Activated CD4-positive, alpha-beta T cell treated with anti-CD3 and anti-CD28 coated beads for 48 hours (primary cell): ENCODE measurements at regions not wholly inside any gene's neighbourhood (a gene's known extent, or its start where the extent isn't known, plus 50 kb on each side); places are given as distances from the start of the nearest gene placed in this dataset.

Experiments
- DNase-seq: peaks from one replicate; pipeline ENCODE4 v3.0.0-alpha.2; 2020

DNA sequence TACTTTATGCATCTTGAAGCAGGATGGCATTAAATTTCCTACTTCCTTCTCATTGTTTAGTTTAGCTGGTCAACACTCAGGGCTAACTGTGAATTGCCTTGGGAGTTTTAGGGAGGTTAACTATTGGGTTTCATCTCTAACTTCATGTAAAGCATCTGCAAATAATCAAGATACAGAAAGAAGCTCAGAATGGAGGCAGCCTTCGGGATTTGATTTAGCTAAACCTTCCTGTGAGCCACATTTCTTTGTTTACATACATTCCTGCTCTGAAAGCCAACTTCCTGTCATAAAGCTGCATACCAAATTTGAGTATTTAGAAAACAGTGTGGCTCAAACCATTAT lies 131.7 kb upstream of the PCDH18 start:
- no peak for DNase-seq

DNA sequence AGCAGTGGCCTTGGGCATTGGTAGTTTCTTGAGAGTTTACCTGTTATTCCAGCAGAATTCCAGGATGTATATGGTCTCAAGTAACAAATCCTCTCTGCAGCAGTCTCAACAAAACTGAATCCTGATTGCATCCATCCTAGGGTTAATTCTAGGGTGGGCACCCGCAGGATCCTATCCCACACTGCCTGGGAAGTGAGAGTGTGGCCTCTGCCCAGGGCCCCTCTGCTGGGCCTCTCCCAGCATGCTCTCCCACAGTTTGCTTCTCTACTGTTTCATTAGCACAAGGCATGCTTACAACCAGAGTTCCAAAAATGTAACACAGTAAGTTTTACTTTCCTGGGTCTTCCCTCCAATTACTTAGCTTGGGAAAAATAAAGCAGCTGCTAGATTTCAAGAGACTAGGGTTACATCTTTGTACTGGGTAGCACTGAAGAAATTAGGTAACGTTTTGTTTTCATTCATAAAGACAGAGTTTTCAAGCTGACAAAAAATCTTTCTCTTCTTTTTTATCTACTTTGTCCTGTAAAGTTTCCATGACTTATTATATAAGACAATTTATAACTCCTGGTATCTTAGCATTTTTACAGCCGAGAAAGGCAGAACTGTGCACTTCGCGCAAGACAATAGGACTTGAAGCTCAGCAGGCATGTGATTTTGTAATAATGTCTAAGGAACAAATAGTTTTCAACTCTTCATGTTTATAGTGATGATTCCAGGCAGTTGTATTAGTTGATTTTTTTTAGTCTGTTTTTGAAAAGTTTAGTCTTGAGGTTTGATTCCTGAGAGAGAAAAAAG lies 131.2 kb upstream of the PCDH18 start:
- no peak for DNase-seq

DNA sequence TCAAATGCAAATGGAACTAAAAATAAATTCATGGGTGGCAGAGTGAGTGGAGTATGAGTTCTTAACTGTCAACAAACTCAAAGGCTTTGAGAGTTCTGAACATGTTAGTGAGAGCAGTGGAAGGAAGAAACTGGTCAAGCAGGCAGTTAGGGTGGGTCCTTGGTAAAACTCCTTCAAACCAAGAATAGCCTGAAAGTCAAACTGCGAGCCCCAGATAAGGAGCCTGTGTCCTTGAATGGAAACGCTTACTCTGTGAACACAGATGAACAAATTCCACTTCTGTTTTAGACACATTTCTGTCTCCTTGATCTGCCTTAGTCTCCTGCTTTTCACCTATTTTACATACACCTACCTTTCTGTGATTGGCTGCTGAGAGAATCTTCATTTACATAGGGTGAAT lies 129.4 kb upstream of the PCDH18 start:
- DNase-seq: no peak

DNA sequence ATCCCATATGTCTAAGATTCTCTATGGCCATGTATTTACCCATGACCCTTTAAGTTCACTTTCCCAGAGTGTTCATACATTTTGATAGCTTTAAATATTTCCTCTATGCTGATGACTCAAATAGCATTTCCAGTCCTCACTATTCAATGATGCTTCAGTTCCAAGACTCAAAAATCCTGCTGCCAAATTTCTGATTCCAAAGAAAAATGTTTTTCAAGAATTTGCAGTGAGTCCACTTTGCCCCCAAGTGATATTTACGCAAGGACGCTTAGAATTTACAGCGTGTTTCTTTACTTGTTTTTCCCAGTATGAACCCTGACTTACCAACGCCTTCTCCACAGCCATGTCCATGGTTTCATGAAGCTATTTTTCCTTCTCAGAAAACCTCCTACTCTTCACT lies 127.9 kb upstream of the PCDH18 start:
- DNase-seq: no peak

DNA sequence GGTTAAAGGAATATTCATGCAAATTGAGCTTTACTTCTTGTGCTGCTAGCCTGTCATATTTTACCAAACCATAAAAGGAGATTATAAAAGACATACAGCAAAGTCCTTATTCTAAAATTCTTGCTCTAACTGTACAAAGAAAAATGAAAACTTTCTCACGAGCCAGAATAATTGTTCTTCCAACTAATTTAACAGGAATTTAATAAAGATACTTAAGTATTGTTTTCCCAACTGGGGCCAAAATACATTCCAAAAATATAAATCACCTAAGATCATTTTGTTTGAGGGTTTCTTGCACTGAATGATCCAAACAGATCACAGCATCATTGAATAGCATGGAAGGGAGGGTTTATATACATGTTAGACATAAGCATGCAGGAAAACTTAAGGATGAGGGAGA lies 127.1 kb upstream of the PCDH18 start:
- DNase-seq: no peak

DNA sequence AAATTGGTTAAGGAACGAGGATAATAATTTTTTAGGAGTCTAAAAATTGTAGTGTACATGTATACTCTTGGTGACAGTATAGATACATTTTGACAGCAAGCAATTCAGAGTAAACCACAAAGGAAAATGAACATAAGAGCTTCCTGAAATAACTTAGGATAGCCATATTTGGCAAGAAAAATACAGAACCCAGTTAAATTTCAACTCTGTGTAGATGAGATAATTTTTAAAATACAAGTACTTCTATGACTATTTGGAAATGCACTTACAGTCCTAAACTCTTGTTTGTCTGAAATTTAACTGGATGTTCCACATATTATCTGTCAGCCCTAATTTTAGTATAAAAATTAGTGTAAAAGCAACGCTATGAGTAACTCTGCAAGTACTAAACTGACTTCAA lies 124.4 kb upstream of the PCDH18 start:
- DNase-seq: no peak

DNA sequence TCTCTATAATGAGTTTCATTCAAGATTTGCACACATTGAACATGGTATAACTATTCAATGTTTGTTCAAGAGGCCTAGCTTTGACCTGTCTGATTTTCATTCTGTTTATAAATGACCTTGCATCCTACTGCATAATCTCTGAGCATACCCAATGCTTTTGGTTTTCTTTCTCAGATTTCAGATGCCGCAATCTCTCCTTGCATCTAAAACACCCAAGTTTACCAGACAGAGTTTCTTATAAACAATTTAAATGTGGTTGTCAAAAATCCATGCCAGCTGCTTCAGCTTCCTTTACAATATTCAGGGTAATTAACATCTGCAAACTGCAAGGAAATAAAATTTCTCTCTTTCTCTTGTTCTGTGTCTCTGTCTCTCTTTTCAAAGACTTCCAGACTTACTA lies 123.0 kb upstream of the PCDH18 start:
- no peak for DNase-seq

DNA sequence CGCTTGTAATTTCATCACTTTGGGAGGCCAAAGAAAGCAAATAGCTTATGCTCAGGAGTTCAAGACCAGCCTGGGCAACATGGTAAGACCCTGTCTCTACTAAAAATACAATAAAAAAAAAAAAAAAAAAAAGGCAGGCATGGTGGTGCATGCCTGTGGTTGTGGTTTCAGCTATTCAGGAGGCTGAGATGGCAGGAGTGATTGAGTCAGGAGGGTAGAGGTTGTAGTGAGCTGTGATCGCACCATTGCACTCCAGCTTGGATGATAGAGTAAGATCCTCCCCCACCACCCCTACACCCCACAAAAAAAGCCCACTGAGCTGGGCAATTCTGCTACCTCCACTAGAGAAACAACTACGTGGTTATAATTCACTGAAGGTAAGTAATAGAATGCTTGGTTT lies 118.8 kb upstream of the PCDH18 start:
- DNase-seq: no peak

DNA sequence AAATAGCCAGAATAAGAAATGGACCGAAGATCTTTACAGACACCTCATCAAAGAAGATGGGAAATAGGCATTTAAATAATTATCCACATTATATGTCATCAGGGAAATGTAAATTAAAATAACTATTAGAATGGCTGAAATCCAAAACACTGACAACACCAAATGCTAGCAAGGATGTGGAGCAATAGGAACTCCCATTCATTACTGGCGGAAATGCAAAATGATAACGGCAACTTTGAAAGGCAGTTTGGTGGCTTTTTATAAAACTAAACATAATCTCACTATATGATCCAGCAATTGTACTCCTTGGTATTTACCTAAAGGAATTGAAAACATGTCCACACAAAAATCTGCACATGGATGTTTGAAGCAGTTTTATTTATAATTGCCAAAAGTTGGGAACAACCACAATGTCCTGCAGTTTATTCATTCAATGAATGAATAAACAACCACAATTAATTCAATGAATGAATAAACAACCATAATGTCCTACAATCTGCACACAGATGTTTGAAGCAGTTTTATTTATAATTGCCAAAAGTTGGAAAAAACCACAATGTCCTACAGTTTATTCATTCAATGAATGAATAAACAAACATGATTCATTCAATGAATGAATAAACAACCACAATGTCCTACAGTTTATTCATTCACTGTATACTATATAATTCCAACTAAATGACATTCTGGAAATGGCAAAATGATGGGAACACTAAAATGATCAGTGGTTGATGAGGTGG lies 117.6 kb upstream of the PCDH18 start:
- no peak for DNase-seq

DNA sequence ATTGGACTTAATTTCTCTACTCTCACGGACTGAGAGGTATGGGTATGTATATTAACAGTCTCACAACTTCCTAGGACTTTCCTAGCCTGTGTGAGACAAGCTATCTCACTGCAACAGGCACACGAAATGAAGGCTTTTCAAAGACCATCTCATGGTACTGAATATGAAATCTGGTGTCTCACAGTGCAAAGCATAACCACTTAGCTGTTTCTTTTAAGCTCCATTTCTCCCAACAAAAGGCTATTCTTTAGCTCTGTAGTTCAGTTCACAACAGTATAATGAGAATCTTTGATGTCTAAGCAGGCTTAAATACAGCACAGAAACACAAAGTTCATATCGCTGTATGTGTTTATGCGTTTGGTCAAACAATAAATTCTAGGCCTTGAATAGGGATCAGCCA lies 116.2 kb upstream of the PCDH18 start:
- DNase-seq: no peak

DNA sequence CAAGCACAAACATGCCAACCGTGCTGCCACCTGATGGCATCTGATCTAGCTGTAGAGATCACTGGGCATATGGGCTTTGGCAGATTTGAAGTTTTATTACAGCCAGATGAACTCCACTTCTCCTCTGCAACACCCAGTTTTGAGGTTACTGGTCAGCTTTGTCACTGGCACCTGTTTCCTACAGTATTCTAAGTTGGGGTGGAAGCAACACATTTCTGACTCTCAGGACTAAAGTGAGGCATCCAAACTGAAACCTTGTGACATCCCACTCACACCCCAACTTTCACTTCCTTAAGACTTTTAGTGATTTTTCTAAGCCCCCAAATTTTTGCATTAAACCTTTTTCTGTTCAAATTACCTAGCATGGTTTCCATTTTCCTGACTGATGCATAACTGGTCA lies 115.1 kb upstream of the PCDH18 start:
- no peak for DNase-seq

DNA sequence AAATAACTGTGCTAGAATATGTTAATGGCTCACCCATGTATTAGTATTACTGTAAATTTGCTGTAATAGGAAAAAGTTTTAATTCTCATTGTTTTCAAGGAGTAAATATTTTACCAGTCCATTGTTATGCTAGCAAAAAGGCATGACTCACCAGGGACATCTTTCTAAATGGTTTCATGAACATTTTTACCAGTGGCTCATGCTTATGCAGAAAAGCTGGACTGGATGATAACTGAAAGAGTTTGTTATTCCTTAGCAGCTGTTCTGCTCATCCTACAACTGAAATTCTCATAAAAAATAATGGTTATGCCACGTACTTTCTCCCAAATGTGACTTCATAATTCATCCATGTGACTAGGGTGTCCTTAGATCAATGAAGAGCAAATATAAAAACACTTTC lies 111.9 kb upstream of the PCDH18 start:
- no peak for DNase-seq

DNA sequence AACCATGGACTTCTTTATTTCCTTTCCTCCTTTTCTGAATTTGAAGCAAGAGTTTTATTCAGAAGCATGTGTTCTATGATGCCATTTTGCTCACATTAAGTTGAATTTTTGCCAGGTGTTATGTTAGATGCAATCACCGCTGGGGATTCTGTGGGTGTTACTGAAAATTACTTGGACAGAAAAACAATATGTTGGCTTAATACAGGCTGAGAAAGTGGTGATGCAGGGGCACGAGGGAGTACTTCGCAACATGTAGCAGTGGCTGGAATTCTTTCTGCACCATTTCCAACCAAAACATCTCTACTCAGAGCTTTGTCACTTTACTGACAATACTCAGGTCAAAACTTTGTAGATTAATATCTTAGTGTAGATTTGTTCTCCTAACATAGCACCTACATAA lies 109.2 kb upstream of the PCDH18 start:
- DNase-seq: no peak

DNA sequence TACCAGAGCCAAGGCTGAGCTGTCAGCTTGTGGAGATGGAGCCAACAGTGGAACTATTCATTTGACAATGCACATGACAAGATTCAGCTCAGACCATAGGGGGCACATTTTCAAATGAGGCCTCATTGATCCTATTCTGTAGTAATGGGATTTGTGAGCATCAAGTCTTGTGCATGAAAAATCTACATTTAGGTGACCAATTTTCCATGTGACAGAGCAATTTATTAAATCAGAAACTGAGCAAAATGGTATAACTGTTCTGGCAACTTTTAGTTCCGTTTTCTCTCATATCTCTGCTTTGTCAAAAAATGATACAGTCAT lies 108.5 kb upstream of the PCDH18 start:
- DNase-seq: no peak

DNA sequence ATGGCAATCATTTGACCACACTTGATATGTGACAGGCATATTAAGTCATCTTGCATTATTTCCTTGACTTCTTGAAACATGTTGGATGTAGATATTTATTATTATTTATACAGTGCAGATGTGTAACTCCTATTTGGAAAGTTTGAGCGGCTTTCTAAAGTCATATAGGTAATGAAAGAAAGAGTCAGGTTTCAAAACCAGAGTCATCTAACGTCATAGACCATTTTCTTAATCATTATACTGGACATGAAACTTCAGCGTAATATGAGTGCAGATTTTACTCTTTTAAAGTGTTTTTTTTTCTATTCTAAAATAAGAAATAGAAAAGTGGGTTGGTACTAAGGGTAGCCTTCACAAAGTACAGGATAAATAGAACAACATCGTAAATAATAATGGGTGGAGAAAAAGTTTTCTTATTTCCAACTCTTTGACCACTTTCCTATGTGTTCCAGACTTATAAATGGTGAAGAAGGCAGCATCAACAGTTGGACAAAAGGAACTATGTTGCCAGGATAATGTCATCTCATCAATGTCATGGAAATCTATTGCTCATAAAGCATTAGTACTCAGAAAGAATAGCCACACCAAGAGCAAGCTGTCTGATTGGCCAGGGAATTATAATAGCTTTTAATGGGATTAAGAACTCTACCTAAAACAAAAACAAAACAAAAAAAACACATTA lies 108.0 kb upstream of the PCDH18 start:
- no peak for DNase-seq

DNA sequence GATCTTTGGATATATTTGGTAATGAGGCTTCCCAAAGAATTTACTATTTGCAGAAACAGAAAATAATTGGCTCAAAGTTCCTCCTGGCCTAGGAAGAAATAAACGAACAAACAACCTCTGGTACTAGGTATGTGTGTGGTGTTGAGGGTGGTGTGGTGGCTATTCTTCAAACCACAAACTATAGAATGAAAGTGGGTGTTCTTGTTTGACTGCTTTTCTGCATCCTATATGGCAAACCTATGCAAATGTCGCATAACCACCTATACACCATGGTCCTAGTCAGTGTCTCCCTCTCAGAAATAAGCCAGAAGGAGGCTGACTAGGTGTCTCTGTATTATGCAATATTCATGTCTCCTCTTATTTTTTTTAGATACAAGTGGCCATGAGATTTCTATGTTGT lies 106.6 kb upstream of the PCDH18 start:
- no peak for DNase-seq

DNA sequence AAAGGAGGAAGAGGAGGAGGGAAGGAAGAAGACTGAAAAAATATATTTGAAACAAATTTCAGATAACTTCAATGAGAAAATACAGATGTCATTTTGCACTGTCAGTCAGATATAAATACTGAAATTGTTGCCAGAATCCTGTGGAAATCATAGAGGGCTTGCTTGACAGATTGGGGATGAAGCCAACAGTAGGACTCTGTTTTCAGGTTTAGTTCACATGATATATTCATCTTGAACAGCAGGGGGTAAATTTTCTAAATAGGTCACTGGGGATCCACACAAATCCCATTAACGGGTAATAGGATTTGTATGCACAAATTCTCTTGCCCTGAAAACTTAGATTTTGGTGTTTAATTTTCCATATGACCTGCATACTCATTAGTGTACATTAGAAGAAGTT lies 103.3 kb upstream of the PCDH18 start:
- no peak for DNase-seq

DNA sequence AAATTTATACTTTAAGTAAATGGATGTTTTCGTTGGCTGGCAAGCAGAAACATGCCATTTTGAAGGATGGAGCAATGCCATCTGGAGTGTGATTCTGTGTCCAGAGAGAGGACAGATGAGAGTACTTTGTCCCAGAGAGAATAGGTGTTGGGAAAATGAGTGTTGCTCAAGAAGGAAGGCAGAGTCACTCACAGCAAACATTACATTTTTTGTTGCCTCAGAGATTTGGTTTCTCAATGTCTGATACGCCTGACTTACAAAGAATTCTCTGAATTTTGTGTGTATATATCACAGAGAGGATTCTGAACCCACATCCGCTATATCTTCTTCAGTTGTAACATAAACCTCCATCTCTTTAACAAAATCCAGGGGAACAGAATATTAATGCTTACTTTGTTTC lies 102.8 kb upstream of the PCDH18 start:
- no peak for DNase-seq

DNA sequence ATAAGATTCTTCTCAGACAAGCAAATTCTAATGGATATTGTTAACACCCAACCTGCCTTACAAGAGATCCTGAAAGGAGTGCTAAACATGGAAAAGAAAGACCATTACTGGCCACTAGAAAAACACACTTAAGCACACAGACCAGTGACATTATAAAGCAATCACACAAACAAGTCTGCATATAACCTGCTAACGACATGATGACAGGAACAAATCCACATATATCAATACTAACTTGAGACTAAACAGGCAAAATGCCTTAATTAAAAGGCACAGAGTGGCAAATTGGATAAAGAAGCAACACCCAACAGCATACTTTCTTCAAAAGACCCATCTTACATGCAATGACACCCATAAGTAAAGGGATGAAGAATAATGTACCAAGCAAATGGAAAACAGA lies 100.5 kb upstream of the PCDH18 start:
- DNase-seq: no peak

DNA sequence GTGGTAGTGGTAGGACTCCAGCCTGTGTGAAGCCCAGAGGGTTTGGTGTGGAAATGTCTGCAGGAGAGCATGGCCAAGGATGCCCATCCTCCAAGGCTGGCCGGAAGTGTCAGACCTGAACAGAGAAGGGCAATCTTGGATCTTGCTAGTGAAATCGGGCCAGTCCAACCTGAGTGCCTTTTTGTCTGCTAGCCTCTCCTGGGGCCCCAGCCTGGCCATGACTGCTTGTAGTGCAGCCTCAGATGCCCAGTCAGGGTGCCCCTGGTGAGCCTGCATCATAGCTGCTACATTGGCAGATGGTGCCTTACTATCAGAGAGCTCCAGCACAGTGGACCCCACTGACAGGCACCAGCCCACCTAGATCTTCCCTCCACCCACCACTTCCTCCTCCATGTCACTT lies 99.3 kb upstream of the PCDH18 start:
- no peak for DNase-seq

DNA sequence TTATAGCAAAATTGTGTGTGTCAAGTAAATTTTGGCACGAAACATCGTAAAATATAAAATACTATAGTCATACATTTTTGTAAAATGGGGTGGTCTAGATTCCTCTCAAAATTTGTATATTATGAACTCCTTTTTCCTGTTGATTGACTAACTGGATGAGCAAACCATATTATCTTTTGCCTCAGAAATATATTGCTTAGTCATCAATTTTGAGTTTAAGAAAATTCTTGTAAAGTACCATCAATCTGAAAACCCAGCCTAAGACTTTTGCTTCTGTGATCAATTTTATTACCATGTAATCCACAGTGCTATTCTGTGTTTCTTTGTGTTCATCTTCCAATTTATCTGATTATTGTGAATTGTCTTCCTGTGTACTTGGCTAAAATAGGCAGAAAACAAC lies 98.0 kb upstream of the PCDH18 start:
- no peak for DNase-seq

DNA sequence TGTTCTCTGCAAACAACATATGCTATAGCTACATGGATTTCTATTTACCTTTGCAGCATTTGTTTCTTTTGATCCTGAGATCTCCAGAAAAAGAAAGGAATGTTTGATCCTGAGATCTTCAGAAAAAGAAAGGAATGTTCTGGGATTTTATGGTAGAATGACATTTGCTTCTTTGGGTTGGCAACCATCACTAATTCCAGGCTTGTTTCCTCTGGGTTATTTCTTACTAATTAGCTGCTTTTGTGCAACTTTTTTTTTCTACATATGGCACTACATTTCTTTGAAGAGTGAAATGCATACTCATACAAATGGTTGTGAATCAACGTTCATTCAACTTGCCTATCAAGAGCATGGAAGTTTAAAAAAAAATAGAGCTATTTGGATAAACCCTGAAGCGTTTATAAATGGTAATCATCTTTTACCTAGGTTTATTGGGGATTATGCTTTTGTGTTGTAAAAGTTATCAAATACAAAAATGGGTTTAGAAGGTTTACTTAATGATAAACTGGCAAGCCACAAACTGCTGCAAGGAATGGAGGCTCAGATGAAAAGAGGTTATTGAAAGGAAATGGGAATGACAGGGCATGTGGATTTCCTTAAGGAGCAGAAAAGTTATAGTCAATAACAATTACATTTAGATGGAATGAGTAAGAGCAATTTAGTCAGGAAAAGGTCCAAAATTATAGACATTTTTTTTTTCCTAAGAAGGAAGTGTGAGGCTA lies 95.6 kb upstream of the PCDH18 start:
- no peak for DNase-seq

DNA sequence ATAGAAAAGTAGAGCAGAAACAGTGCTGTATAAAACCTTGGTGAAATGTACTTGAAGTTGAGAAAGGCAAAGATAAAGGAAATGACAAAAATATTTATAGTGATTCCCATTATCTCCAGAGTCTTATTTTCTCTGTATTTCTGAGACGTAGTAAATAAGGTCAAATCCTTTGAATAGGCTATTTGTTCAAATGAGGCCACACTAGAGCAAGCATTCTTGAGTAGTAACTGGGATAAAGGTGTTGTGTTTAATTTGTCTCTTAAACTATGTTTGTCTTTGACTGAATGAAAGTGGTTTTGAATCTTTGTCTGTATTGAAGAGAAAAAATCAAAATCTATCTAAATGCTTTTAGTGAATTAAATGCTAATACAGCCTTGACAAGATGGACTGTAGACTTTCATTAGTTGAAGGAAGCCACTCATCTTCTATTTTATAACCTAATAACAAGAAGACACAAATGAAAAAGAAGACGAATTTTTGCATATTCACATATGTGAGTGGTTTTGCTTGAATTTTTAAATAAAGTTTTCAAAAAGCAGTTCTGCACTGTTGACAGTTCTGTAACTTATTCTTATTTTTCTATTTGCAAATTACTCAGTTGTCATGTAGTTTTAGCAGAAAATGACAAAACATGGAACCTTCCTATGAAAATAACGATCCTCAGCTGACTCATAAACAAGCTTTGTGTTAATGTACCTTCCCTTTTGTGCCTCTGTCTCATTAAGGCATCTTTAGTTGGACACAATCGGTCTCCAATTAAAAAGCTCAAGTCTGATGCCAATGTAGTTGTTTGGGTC lies 94.8 kb upstream of the PCDH18 start:
- no peak for DNase-seq
